Psoas muscle (tissue), 7 donors: ENCODE measurements at regions not wholly inside any gene's neighbourhood (a gene's known extent, or its start where the extent isn't known, plus 50 kb on each side); places are given as distances from the start of the nearest gene placed in this dataset.

Experiments used
- ATAC-seq, 4 donors: fragments of 200-7000 bp; cut with Tn5 transposase; one replicate each; pipeline ENCODE4 v1.9.1; 2020; ENCODE audit warnings: moderate library complexity in 3 of 4, mild to moderate bottlenecking in 2 of 4
- DNase-seq, 2 donors: peaks; one replicate each; pipeline ENCODE4 v3.0.0-alpha.2; 2020
- H3K27ac ChIP-seq: fragments of 200-600 bp; one replicate; pipeline ENCODE4 v1.8.0; 2022
- H3K27me3 ChIP-seq, 3 donors: fragments of 200-600 bp in 1 of 3; one replicate each; pipeline versions ENCODE4 v1.6.1 to v1.8.0; 2013 to 2022; ENCODE audit warnings: low read length in 2 of 3, mild to moderate bottlenecking in 2 of 3, moderate library complexity in 1 of 3; ENCODE audit not compliant: insufficient read depth in 3 of 3
- H3K36me3 ChIP-seq, 2 donors: fragments of 200-600 bp in 1 of 2; one replicate each; pipeline versions ENCODE4 v1.6.1 to v1.8.0; 2013 to 2022; ENCODE audit warnings: low read depth in 1 of 2, mild to moderate bottlenecking in 1 of 2, moderate library complexity in 1 of 2; ENCODE audit not compliant: insufficient read depth in 1 of 2
- H3K4me1 ChIP-seq: fragments of 200-600 bp; one replicate; pipeline ENCODE4 v1.8.0; 2022
- H3K4me3 ChIP-seq: fragments of 200-600 bp; one replicate; pipeline ENCODE4 v1.8.0; 2022; ENCODE audit warnings: mild to moderate bottlenecking
- H3K9me3 ChIP-seq: fragments of 200-600 bp; one replicate; pipeline ENCODE4 v1.8.0; 2022
- WGBS, 3 donors: extraction: QIAGEN DNeasy Blood & Tissue Kit; methylation state at CpG; one replicate each; pipeline versions ENCODE4 v1.1.6 to v1.1.7; 2013; 5-methylcytosine and 5-hydroxymethylcytosine counted together
- intact Hi-C, 2 donors: fragments of 100-400 bp; cut with DNase I; formaldehyde crosslinking; loops; one replicate each; pipeline versions ENCODE4 v1.11.0 to v1.14.2; 2022
- TF ChIP-seq, protein P1 (sequence below): fragments of 200-600 bp; IDR thresholded peaks from one replicate; pipeline ENCODE4 v1.8.0; 2022; ENCODE audit warnings: antibody characterized with exemption
- donor health status: healthy with polysubstance abuse.
- donor health status: DM: no; HTN: no; CAD: no; lungs with moderate emphysema.
- donor health status: Bipolar disorder and iron deficiency.
- donor health status: healthy.
- donor health status: DM: yes; HTN: yes; CAD: no.
- donor health status: DM: no; HTN: no; CAD: no.
- donor health status: DM: yes; HTN: yes; CAD: no.

DNA sequence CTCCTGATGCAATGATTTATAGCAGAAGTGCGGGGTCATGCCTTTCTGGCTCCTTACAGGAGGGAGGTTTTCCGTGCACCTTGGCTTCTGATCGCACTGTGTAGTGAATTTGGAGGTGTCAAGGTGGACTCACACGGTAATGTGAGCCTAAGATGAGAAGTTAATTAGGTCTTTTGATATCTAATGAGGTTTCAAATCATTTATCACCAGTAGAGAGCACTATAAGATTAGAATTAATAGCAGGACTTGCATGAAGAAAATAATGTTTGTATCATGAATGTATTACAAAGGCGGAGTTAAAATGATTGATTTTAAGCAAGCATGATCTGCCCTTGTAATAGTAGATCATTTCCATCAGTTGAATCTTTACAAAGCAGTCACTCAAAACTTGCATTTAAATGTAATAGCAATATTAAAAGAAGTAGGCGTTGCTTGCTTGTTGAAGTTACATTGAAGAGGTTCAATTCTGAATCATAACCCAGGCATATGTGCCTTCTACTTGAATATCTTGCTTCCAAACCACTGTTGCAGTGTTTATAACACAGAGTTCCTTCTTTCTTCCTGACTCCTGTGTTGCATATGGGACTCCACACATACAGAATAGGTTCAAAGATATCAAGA, 152.1 kb downstream of the FMR1NB start:
- TF ChIP-seq, protein P1, sequence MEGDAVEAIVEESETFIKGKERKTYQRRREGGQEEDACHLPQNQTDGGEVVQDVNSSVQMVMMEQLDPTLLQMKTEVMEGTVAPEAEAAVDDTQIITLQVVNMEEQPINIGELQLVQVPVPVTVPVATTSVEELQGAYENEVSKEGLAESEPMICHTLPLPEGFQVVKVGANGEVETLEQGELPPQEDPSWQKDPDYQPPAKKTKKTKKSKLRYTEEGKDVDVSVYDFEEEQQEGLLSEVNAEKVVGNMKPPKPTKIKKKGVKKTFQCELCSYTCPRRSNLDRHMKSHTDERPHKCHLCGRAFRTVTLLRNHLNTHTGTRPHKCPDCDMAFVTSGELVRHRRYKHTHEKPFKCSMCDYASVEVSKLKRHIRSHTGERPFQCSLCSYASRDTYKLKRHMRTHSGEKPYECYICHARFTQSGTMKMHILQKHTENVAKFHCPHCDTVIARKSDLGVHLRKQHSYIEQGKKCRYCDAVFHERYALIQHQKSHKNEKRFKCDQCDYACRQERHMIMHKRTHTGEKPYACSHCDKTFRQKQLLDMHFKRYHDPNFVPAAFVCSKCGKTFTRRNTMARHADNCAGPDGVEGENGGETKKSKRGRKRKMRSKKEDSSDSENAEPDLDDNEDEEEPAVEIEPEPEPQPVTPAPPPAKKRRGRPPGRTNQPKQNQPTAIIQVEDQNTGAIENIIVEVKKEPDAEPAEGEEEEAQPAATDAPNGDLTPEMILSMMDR = no peak
- ATAC-seq (no peak), DNase-seq (no peak)
- Histone ChIP-seq H3K27me3 (no peaks in the 10 kb centered on the region), H3K4me3 (no peak overlapping the region), H3K4me1 (no peaks in the 10 kb centered on the region), H3K9me3 (no peaks in the 10 kb centered on the region), H3K27ac (no peak overlapping the region), H3K36me3 (no peaks in the 10 kb centered on the region)
- WGBS, 3 donors = 41 to 46% (median 46%) methylated on average over 6 of the region's 6 CpGs
- intact Hi-C loops = loop anchor here in 1 of 2 donors (10.0 kb wide), 1 partner anchor 1342 kb away; no protein-coding TSS in a partner anchor

DNA sequence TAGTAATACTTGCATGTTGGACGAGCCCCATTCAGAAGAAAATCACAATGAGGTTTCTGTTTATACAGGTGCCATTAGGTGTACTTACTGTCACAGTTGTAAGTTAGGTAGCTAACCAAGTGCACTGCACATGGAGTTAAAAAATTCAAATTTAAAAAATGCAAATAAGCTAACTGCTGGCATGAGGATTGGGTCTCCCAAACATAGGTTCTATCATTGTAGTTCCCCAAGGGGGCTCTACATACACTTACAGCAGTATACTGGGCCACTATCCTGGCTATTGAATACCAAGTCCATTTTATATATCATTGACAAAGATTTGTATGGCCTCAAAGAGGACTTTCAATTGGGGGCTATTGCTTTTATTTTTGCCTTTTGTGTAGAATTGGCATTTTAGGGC, 153.4 kb downstream of the FMR1NB start:
- H3K27me3 ChIP-seq = no peaks in the 10 kb centered on the region
- no peak for DNase-seq
- H3K27ac ChIP-seq = no peak overlapping the region
- H3K36me3 ChIP-seq = no peaks in the 10 kb centered on the region
- no peak for ATAC-seq
- H3K4me3 ChIP-seq = no peak overlapping the region
- no peaks in the 10 kb centered on the region for H3K4me1 ChIP-seq
- 31 to 88% (median 76%) methylated on average over 1 of the region's 1 CpG for WGBS, 3 donors
- no peaks in the 10 kb centered on the region for H3K9me3 ChIP-seq
- TF ChIP-seq, protein P1 = no peak
- intact Hi-C loops = loop anchor here in 1 of 2 donors (10.0 kb wide), 1 partner anchor 1340 kb away; no protein-coding TSS in a partner anchor

DNA sequence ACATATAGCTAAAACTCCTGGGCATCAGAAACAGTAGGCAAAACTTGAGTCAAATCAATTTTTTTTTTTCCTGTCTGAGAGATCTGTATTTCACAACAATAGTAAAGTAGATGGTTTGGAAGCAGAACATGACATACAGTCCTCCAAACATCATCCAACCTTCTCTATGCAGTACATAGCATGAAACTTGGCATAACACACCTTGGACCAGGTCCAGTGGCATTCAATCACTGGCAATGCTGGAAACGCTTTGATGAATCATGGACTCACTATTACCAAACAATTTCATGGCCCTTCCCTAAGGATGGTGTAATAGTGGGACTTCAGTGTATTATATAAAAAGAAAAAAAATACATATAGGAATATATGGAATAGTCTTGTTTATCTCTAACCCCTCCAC, 154.6 kb downstream of the FMR1NB start:
- ATAC-seq = no peak
- TF ChIP-seq, protein P1 = no peak
- Histone ChIP-seq H3K4me3 (no peak overlapping the region), H3K27ac (no peak overlapping the region), H3K36me3 (no peaks in the 10 kb centered on the region), H3K27me3 (no peaks in the 10 kb centered on the region), H3K4me1 (no peaks in the 10 kb centered on the region), H3K9me3 (no peaks in the 10 kb centered on the region)
- intact Hi-C loops = loop anchor here in 1 of 2 donors (10.0 kb wide), 1 partner anchor 1339 kb away; no protein-coding TSS in a partner anchor
- DNase-seq = no peak
- WGBS, 3 donors = 4 to 15% (median 14%) methylated on average over 1 of the region's 1 CpG

DNA sequence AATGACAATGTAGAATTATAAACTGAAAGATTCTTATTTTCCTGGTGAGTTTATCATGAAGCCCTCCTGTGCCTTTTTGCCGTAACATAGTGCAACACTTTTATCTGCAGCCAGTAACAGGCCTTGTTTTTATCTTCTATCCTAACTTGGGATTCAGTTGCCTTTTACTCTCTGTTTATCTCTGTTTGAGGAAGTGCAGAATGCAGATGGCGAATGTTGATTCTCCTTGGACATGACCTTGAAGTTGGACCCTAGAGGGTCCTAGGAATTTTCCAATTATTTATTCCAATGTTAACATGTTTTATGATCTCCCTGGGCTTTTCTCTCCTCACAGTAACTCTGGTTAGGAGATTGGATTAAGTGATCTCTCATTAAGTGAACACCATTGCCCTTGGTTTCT, 165.0 kb downstream of the FMR1NB start:
- 75 to 87% (median 85%) methylated on average over 2 of the region's 2 CpGs for WGBS, 3 donors
- TF ChIP-seq, protein P1 = no peak

DNA sequence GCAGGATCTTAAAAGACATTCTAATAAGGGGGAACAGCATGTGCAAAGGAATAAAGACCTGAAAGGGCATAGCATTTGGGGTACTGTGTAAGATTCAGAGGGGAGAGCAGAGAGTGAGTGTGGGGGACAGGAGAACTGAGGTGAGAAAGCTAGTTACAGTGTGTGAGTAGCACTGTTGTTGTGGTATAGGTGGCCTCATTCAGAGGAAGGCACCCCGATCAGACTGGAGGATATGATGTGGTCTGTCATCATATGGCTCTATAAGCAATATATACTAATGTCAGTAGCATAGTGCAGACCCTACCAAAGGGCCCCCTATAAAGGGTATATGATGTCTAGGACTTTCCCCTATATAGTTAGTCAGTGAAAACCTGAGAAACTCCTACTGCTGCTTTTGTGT, 175.8 kb downstream of the FMR1NB start:
- H3K27me3 ChIP-seq = no peaks in the 10 kb centered on the region
- H3K36me3 ChIP-seq = no peaks in the 10 kb centered on the region
- H3K4me1 ChIP-seq = no peaks in the 10 kb centered on the region
- intact Hi-C loops = no loop called here
- H3K4me3 ChIP-seq = no peak overlapping the region
- WGBS, 3 donors = 79 to 100% (median 83%) methylated on average over 1 of the region's 1 CpG
- TF ChIP-seq, protein P1 = no peak
- ATAC-seq = no peak
- no peak overlapping the region for H3K27ac ChIP-seq
- DNase-seq = no peak
- no peaks in the 10 kb centered on the region for H3K9me3 ChIP-seq

More for the DNA sequence above, 165.0 kb downstream of the FMR1NB start:
- ATAC-seq (no peak), DNase-seq (no peak)
- no peaks in the 10 kb centered on the region for H3K27me3 ChIP-seq
- H3K9me3 ChIP-seq = no peaks in the 10 kb centered on the region
- no peak overlapping the region for H3K4me3 ChIP-seq
- intact Hi-C loops = no loop called here
- no peak overlapping the region for H3K27ac ChIP-seq
- H3K36me3 ChIP-seq = no peaks in the 10 kb centered on the region
- no peaks in the 10 kb centered on the region for H3K4me1 ChIP-seq
